Heart left ventricle (tissue), 16 donors: ENCODE measurements at regions not wholly inside any gene's neighbourhood (a gene's known extent, or its start where the extent isn't known, plus 50 kb on each side); places are given as distances from the start of the nearest gene placed in this dataset.
A peak's percentile ranks its signal among the peaks of the same experiment; 100 is the strongest.

Experiments
- ATAC-seq, 4 donors: fragments of 200-7000 bp; cut with Tn5 transposase; one replicate each; pipeline ENCODE4 v1.9.1; 2020 to 2022; ENCODE audit warnings: moderate library complexity in 4 of 4, mild to moderate bottlenecking in 3 of 4, moderate number of reproducible peaks in 1 of 4
- DNase-seq, 5 donors: peaks; one replicate each; pipeline ENCODE4 v3.0.0-alpha.2; 2020
- H3K27ac ChIP-seq, 12 donors: fragments of 200-600 bp; sonication (generic) in 4 of 12; one replicate each; pipeline versions ENCODE4 v1.5.0 to v1.8.0; 2016 to 2022; ENCODE audit warnings: mild to moderate bottlenecking in 2 of 12
- H3K27me3 ChIP-seq, 9 donors: fragments of 200-600 bp; sonication (generic) in 2 of 9; one replicate each; pipeline versions ENCODE4 v1.5.1 to v1.8.0; 2016 to 2022; ENCODE audit warnings: mild to moderate bottlenecking in 3 of 9
- H3K36me3 ChIP-seq, 9 donors: fragments of 200-600 bp; sonication (generic) in 2 of 9; one replicate each; pipeline versions ENCODE4 v1.5.0 to v1.8.0; 2018 to 2022; ENCODE audit warnings: mild to moderate bottlenecking in 2 of 9
- H3K4me1 ChIP-seq, 12 donors: fragments of 200-600 bp; sonication (generic) in 4 of 12; one replicate each; pipeline versions ENCODE4 v1.5.0 to v1.8.0; 2016 to 2022; ENCODE audit warnings: mild to moderate bottlenecking in 3 of 12
- H3K4me3 ChIP-seq, 12 donors: fragments of 200-600 bp; sonication (generic) in 4 of 12; one replicate each; pipeline versions ENCODE4 v1.5.0 to v1.8.0; 2017 to 2022; ENCODE audit warnings: mild to moderate bottlenecking in 9 of 12, moderate library complexity in 4 of 12
- H3K9me3 ChIP-seq, 12 donors: fragments of 200-600 bp; sonication (generic) in 4 of 12; one replicate each; pipeline versions ENCODE4 v1.5.0 to v1.8.0; 2016 to 2022; ENCODE audit warnings: mild to moderate bottlenecking in 1 of 12
- CTCF ChIP-seq, 12 donors: fragments of 200-600 bp; sonication (generic) in 4 of 12; IDR thresholded peaks; one replicate each; pipeline versions ENCODE4 v1.5.0 to v1.8.0; 2018 to 2022; ENCODE audit warnings: antibody characterized with exemption in 12 of 12, mild to moderate bottlenecking in 5 of 12
- POLR2A ChIP-seq, 2 donors: fragments of 450-650 bp; IDR thresholded peaks; one replicate each; pipeline ENCODE4 v1.6.1; 2017; ENCODE audit warnings: antibody characterized with exemption in 2 of 2, mild to moderate bottlenecking in 2 of 2, moderate library complexity in 2 of 2
- WGBS, 4 donors: extraction: QIAGEN DNeasy Blood & Tissue Kit in 2 of 4; methylation state at CpG; one replicate each; pipeline versions ENCODE4 v1.1.5 to v1.1.7; 2013 to 2018; 5-methylcytosine and 5-hydroxymethylcytosine counted together
- intact Hi-C, 10 donors: fragments of 100-400 bp; cut with DNase I; formaldehyde crosslinking; loops; one replicate each; pipeline versions ENCODE4 v1.11.1 to v1.14.2; 2022
- donor health status: ischemic (EF 13 %, LVEDD 7.1; RV severe dilation, severe dysfunction).
- donor health status: healthy with polysubstance abuse.
- donor health status: DM: no; HTN: yes; CAD: no.
- donor health status: DM: no; HTN: no; CAD: no.
- donor health status: ischemic (EF 25% LVEDD 6.9; RV normal size, moderate dysfunction).
- donor health status: ischemic (EF 25% LVEDD 5.7; RV mildly dilated, moderate dysfunction).
- donor health status: healthy.
- donor health status: DM: yes; HTN: yes; CAD: no.
- donor health status: ischemic (EF 35%, LVEDD 5.7; RV mildly dilated, moderate dysfunction).
- donor health status: nonischemic (EF 11% LVEDD 7.7; RV severe dilation, severe dysfunction).
- donor health status: DM: yes; HTN: yes; CAD: no.
- donor health status: PGD.
- donor health status: ischemic (EF 29% LVEDD 5.4; RV normal size, mild dysfunction).
- donor health status: nonischemic (EF 23%, LVEDD 6.1; RV moderate dilation, normal function).

DNA sequence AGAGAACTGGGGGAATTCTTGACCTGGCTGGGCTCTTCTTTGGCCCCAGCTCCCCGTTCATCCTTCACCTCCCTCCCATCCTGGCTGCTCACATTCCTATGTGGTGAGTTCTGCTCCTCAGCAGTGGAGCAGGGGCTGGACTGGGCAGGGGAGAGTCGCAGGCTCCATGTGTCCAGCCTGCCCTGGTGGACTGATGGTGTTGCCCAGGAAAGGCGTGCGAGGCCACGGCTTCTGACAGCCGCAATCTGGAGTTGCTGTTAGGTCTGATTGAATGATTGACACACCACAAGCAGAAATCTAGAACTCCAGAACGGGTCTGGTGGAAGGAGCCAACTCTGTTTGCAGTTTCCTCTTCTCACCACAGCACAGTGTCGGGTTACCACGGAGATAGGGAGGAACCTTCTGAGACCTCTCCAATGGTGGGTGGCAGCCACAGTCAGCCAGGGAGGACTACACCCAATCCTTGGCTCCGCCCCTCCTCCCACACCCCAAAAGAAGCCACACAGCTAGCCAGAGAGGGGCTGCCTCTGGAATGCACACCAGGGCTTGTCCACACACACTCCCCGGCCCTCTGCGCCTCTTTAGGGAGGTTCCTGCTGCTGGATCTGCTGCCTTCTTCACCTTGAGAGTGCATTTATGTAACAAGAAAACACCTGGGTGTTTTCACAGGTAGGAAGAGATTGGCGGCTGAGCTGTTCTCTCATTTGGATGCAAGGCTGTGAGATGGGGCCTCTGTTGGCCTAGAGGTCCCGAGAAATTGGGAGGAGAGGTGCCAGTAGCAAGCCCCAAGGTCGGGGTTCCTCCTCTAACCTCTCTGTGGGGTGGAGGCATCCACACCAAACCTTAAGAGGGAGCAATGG, 56.4 kb upstream of the CD44 start:
- no peaks in the 10 kb centered on the region for H3K27me3 ChIP-seq
- no peaks in the 10 kb centered on the region for H3K36me3 ChIP-seq
- peak overlapping the region in 1 of 12 donors; percentile 30 for H3K4me3 ChIP-seq
- DNase-seq (peak; percentile 41 to 77 (median 61)), ATAC-seq (peak; percentile 18 to 83 (median 71))
- H3K4me1 ChIP-seq: peaks cover 0 to 75% (median 33%) of the 10 kb centered on the region in 12 donors
- TF ChIP-seq CTCF (IDR thresholded peaks at IDR 0.05): no peak
- TF ChIP-seq POLR2A (IDR thresholded peaks at IDR 0.05): no peak
- 70 to 77% (median 70%) methylated on average over 15 of the region's 15 CpGs for WGBS, 4 donors
- H3K27ac ChIP-seq: peak overlapping the region in 6 of 12 donors; percentile 6 to 87 (median 50)
- intact Hi-C loops: loop anchor here in 1 of 10 donors (5.0 kb wide), 1 partner anchor 45 kb away; no protein-coding TSS in a partner anchor
- H3K9me3 ChIP-seq: no peaks in the 10 kb centered on the region

- ATAC-seq (no peak), DNase-seq (no peak)
- 65 to 76% (median 74%) methylated on average over 2 of the region's 2 CpGs for WGBS, 4 donors
- H3K27ac ChIP-seq: peak overlapping the region in 6 of 12 donors; percentile 2 to 87 (median 34)
- TF ChIP-seq CTCF (IDR thresholded peaks at IDR 0.05): no peak
- TF ChIP-seq POLR2A (IDR thresholded peaks at IDR 0.05): no peak
- H3K4me1 ChIP-seq: peaks cover 0 to 75% (median 37%) of the 10 kb centered on the region in 12 donors
- H3K9me3 ChIP-seq: no peaks in the 10 kb centered on the region
- H3K36me3 ChIP-seq: no peaks in the 10 kb centered on the region
- H3K27me3 ChIP-seq: no peaks in the 10 kb centered on the region
- H3K4me3 ChIP-seq: peak overlapping the region in 1 of 12 donors; percentile 30
- intact Hi-C loops: loop anchor here in 1 of 10 donors (5.0 kb wide), 1 partner anchor 46 kb away; no protein-coding TSS in a partner anchor
Measured at GRCh38 chr11:35083181-35083430, 55.9 kb upstream of the CD44 start.

DNA sequence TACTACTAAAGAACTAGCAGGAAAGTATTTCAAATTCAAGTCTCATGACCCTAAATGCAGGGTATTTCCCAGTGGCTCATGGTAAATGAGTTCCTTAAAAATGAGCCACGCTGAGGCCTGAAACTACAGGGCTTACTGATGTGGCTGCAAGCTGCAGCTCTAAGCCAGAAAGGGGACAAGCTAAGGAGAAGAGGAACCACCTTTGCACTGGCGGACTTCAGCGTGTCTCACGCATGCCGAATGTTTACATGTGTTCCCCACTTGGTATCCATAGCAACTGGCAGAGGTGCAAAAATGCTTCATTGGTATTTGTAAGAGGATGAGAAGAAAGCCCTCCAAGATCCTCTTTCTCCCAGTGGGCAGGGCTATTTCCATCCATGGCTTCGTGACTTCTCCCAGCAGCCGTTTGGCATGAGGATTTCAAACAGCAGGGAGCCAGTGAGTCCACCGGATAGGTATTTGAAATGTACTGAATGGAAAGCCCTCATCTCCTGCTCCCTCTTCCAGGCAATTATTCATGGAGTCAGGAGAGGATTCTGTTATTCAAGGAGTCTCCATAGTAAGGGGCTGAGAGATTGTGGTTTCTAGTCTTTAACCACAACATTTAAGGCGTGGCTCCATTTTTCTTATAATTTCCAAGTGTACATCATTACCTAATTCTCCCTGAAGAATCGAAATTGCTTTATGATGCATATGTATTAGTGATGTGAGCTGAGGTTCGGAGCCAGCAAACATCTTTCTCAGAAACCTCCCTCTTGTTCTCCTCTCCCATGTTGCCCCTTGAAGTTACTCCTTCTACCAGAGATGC, 55.3 kb upstream of the CD44 start:
- no peaks in the 10 kb centered on the region for H3K9me3 ChIP-seq
- peaks cover 0 to 75% (median 42%) of the 10 kb centered on the region in 12 donors for H3K4me1 ChIP-seq
- intact Hi-C loops: loop anchor here in 1 of 10 donors (5.0 kb wide), 1 partner anchor 46 kb away; no protein-coding TSS in a partner anchor

More for the DNA sequence above, 55.3 kb upstream of the CD44 start:
- ATAC-seq: peak in 3 of 4 donors; percentile 34 to 51 (median 50)
- no peaks in the 10 kb centered on the region for H3K27me3 ChIP-seq
- TF ChIP-seq CTCF (IDR thresholded peaks at IDR 0.05): no peak
- no peak overlapping the region for H3K4me3 ChIP-seq
- DNase-seq: peak in 4 of 5 donors; percentile 42 to 69 (median 52)
- no peaks in the 10 kb centered on the region for H3K36me3 ChIP-seq
- H3K27ac ChIP-seq: peak overlapping the region in 6 of 12 donors; percentile 2 to 87 (median 34)
- 48 to 68% (median 62%) methylated on average over 10 to 11 of the region's 11 CpGs for WGBS, 4 donors
